K562 (cell line): ENCODE measurements at regions not wholly inside any gene's neighbourhood (a gene's known extent, or its start where the extent isn't known, plus 50 kb on each side); places are given as distances from the start of the nearest gene placed in this dataset.

Experiments
- ATAC-seq: fragments of 200-7000 bp; cut with Tn5 transposase; 3 replicates; pipeline ENCODE4 v1.9.1; 2020; ENCODE audit warnings: moderate library complexity
- BruUV-seq: library from RNA; stranded (reverse); fragments of 400-500 nt; replicated peaks from 2 replicates; lab custom pipeline; 2021; lab: Mats Ljungman, UMichigan
- CTCF ChIA-PET: fragments of 300-600 bp; formaldehyde crosslinking; extraction: SDS; loops from one replicate; lab custom pipeline; 2021; ENCODE audit warnings: low intra/inter-chr PET ratio; lab: Yijun Ruan, JAX
- POLR2A ChIA-PET: fragments of 300-600, 350-650 bp; sonication (Branson Sonifier 250); formaldehyde crosslinking; extraction: SDS; loops from one replicate; lab custom pipeline; 2021; ENCODE audit warnings: antibody characterized with exemption, inconsistent platforms; lab: Yijun Ruan, JAX
- DNase-seq, 4 experiments: peaks; one replicate each; pipeline versions ENCODE4 v3.0.0 to v3.0.0-alpha.2; 2011 to 2018; ENCODE audit warnings: low spot score in 3 of 4, mixed read lengths in 3 of 4; ENCODE audit errors: extremely low read depth in 1 of 4
- FAIRE-seq: peaks from 2 replicates; lab custom pipeline; 2011; peaks lifted over from hg19 to GRCh38; lab: Jason Lieb, UNC
- H2AFZ ChIP-seq: 2 replicates; pipeline ENCODE4 v1.6.0; 2011; ENCODE audit warnings: low read depth, low read length, control low read depth, inconsistent platforms
- H3K27ac ChIP-seq: fragments of 200-600 bp; 3 replicates; pipeline ENCODE4 v1.8.0; 2011; ENCODE audit warnings: low read depth, mild to moderate bottlenecking, control low read depth, inconsistent platforms, low read length, moderate library complexity, mixed read lengths; ENCODE audit errors: extremely low read depth
- H3K27me3 ChIP-seq, 2 experiments: fragments of 300-600 bp in 1 of 2; 2 replicates in 1 of 2; 3 replicates in 1 of 2; pipeline versions ENCODE4 v1.6.0 to v1.8.0; 2011; ENCODE audit warnings: inconsistent platforms in 2 of 2, low read length in 2 of 2, mild to moderate bottlenecking in 1 of 2, mixed read lengths in 1 of 2, moderate library complexity in 1 of 2; ENCODE audit not compliant: control insufficient read depth in 2 of 2, insufficient read depth in 2 of 2
- H3K36me3 ChIP-seq: fragments of 300-600 bp; 3 replicates; pipeline ENCODE4 v1.8.0; 2011; ENCODE audit warnings: mild to moderate bottlenecking, low read length, inconsistent platforms; ENCODE audit not compliant: control insufficient read depth, insufficient read depth
- H3K4me1 ChIP-seq, 2 experiments: fragments of 200-600 bp in 1 of 2; replicated peaks in 1 of 2; 2 replicates in 1 of 2; 3 replicates in 1 of 2; pipeline versions ENCODE4 v1.5.1 to v1.8.0; 2011; ENCODE audit warnings: inconsistent platforms in 2 of 2, low read length in 2 of 2, mild to moderate bottlenecking in 1 of 2, mixed read lengths in 1 of 2, moderate library complexity in 1 of 2; ENCODE audit not compliant: control insufficient read depth in 2 of 2, insufficient read depth in 2 of 2
- H3K4me2 ChIP-seq: 2 replicates; pipeline ENCODE4 v1.6.1; 2011; ENCODE audit warnings: low read length, control low read depth, inconsistent platforms, mixed read lengths; ENCODE audit not compliant: insufficient read depth
- H3K4me3 ChIP-seq: fragments of 200-600 bp; sonication (generic), shearing (Covaris generic); 2 replicates; pipeline ENCODE4 v1.5.1; 2016; ENCODE audit warnings: control low read depth, inconsistent platforms
- H3K79me2 ChIP-seq: fragments of 200-600 bp; 3 replicates; pipeline ENCODE4 v1.8.0; 2011; ENCODE audit warnings: low read length, inconsistent platforms; ENCODE audit not compliant: control insufficient read depth, insufficient read depth
- H3K9ac ChIP-seq, 2 experiments: 2 replicates each; pipeline versions ENCODE4 v1.6.0 to v1.6.1; 2011; ENCODE audit warnings: low read depth in 2 of 2, low read length in 2 of 2, control low read depth in 1 of 2, inconsistent platforms in 1 of 2, mild to moderate bottlenecking in 1 of 2, mixed read lengths in 1 of 2; ENCODE audit not compliant: insufficient read depth in 1 of 2
- H3K9me1 ChIP-seq: one replicate; pipeline ENCODE4 v1.6.0; 2011; ENCODE audit warnings: inconsistent platforms, mild to moderate bottlenecking, low read length, moderate library complexity; ENCODE audit not compliant: control insufficient read depth, insufficient read depth
- H3K9me3 ChIP-seq: replicated peaks from 2 replicates; pipeline ENCODE4 v1.5.1; 2011; ENCODE audit warnings: low read depth, low read length, inconsistent platforms; ENCODE audit not compliant: control insufficient read depth, insufficient read depth
- H4K20me1 ChIP-seq: replicated peaks from 2 replicates; pipeline ENCODE4 v1.6.1; 2011; ENCODE audit warnings: low read length, inconsistent platforms, mixed read lengths; ENCODE audit not compliant: control insufficient read depth, insufficient read depth
- CBFA2T2 ChIP-seq: fragments of 450-650 bp; conservative IDR thresholded peaks from 2 replicates; pipeline ENCODE4 v1.6.1; 2017; ENCODE audit warnings: mild to moderate bottlenecking
- CSDE1 ChIP-seq, 2 experiments: fragments of 450-650 bp; IDR thresholded peaks; 2 replicates each; pipeline ENCODE4 v1.6.1; 2016; ENCODE audit warnings: mild to moderate bottlenecking in 1 of 2
- DDX20 ChIP-seq: fragments of 450-650 bp; IDR thresholded peaks from 2 replicates; pipeline ENCODE4 v1.6.1; 2016; ENCODE audit warnings: missing genetic modification characterization, low read depth, mild to moderate bottlenecking, missing compliant biosample characterization, moderate library complexity
- FIP1L1 ChIP-seq: fragments of 200-400 bp; formaldehyde crosslinking; IDR thresholded peaks from 2 replicates; pipeline ENCODE4 v1.6.1; 2018; ENCODE audit warnings: mild to moderate bottlenecking, low read depth, low read length; ENCODE audit not compliant: poor library complexity, severe bottlenecking
- NCOA1 ChIP-seq: fragments of 450-650 bp; IDR thresholded peaks from 2 replicates; pipeline ENCODE4 v1.6.1; 2016; ENCODE audit warnings: low read depth
- NFE2 ChIP-seq: IDR thresholded peaks from 2 replicates; pipeline ENCODE4 v1.6.1; 2014; ENCODE audit warnings: antibody characterized with exemption, low read depth
- SRSF7 ChIP-seq: fragments of 200-400 bp; formaldehyde crosslinking; optimal IDR thresholded peaks from 2 replicates; pipeline ENCODE3; 2017; ENCODE audit warnings: mild to moderate bottlenecking, low read depth, low read length
- STAT5A ChIP-seq: IDR thresholded peaks from 2 replicates; pipeline ENCODE4 v1.6.1; 2012; ENCODE audit warnings: low read length, inconsistent platforms, borderline replicate concordance
- YY1 ChIP-seq, 3 experiments: IDR thresholded peaks; 2 replicates each; pipeline ENCODE4 v1.6.1; 2011; ENCODE audit warnings: low read length in 2 of 3, mild to moderate bottlenecking in 2 of 3, moderate library complexity in 2 of 3, borderline replicate concordance in 1 of 3, control low read depth in 1 of 3, low read depth in 1 of 3; ENCODE audit not compliant: insufficient read depth in 3 of 3, insufficient replicate concordance in 2 of 3, control insufficient read depth in 1 of 3, insufficient read length in 1 of 3; ENCODE audit errors: extremely low read depth in 1 of 3
- WGBS: fragments of 100-300 bp; shearing (Covaris generic); methylation state at CpG from one replicate; pipeline ENCODE4 v1.1.6; 2016; ENCODE audit warnings: low coverage, mixed read lengths; ENCODE audit not compliant: insufficient coverage; ENCODE audit errors: missing lambda C conversion rate; 5-methylcytosine and 5-hydroxymethylcytosine counted together
- in situ Hi-C: fragments of 300-500 bp; cut with MboI; formaldehyde crosslinking; loops from 4 replicates; pipeline ENCODE4 v1.15.0; 2018; ENCODE audit warnings: inconsistent platforms, mixed read lengths
- intact Hi-C: fragments of 100-400 bp; cut with micrococcal nuclease; formaldehyde crosslinking; loops from 2 replicates; pipeline ENCODE4 v1.14.2; 2022
- TF ChIP-seq, protein P1 (sequence below), 2 experiments: fragments of 450-650 bp; IDR thresholded peaks; 2 replicates each; pipeline ENCODE4 v1.6.1; 2016; ENCODE audit warnings: mild to moderate bottlenecking in 2 of 2, borderline replicate concordance in 1 of 2, low read depth in 1 of 2, moderate library complexity in 1 of 2

- Histone ChIP-seq H3K4me2 (no peak overlapping the region), H3K36me3 (no peaks in the 10 kb centered on the region), H3K9me3 (no peaks in the 10 kb centered on the region), H2AFZ (no peak overlapping the region), H3K9me1 (no peaks in the 10 kb centered on the region), H3K4me3 (no peak overlapping the region), H3K27me3 (no peaks in the 10 kb centered on the region), H3K27ac (no peak overlapping the region), H3K4me1 (no peaks in the 10 kb centered on the region), H4K20me1 (no peaks in the 10 kb centered on the region), H3K79me2 (no peaks in the 10 kb centered on the region), H3K9ac (no peak overlapping the region)
- POLR2A ChIA-PET, result interaction anchor here (0.7 kb wide), 1 partner anchor 1587 kb away, joined by 3 read pairs; no protein-coding TSS in a partner anchor
- no peak for DNase-seq
- ATAC-seq, result no peak
- no peak for FAIRE-seq
- intact Hi-C loops, result no loop called here
- WGBS, result 0% methylated on average over 5 of the region's 5 CpGs
- BruUV-seq, result no TSS peak
- in situ Hi-C loops, result no loop called here
- CTCF ChIA-PET, result no interaction called here
- TF ChIP-seq STAT5A, result no peak
- TF ChIP-seq, protein P1, sequence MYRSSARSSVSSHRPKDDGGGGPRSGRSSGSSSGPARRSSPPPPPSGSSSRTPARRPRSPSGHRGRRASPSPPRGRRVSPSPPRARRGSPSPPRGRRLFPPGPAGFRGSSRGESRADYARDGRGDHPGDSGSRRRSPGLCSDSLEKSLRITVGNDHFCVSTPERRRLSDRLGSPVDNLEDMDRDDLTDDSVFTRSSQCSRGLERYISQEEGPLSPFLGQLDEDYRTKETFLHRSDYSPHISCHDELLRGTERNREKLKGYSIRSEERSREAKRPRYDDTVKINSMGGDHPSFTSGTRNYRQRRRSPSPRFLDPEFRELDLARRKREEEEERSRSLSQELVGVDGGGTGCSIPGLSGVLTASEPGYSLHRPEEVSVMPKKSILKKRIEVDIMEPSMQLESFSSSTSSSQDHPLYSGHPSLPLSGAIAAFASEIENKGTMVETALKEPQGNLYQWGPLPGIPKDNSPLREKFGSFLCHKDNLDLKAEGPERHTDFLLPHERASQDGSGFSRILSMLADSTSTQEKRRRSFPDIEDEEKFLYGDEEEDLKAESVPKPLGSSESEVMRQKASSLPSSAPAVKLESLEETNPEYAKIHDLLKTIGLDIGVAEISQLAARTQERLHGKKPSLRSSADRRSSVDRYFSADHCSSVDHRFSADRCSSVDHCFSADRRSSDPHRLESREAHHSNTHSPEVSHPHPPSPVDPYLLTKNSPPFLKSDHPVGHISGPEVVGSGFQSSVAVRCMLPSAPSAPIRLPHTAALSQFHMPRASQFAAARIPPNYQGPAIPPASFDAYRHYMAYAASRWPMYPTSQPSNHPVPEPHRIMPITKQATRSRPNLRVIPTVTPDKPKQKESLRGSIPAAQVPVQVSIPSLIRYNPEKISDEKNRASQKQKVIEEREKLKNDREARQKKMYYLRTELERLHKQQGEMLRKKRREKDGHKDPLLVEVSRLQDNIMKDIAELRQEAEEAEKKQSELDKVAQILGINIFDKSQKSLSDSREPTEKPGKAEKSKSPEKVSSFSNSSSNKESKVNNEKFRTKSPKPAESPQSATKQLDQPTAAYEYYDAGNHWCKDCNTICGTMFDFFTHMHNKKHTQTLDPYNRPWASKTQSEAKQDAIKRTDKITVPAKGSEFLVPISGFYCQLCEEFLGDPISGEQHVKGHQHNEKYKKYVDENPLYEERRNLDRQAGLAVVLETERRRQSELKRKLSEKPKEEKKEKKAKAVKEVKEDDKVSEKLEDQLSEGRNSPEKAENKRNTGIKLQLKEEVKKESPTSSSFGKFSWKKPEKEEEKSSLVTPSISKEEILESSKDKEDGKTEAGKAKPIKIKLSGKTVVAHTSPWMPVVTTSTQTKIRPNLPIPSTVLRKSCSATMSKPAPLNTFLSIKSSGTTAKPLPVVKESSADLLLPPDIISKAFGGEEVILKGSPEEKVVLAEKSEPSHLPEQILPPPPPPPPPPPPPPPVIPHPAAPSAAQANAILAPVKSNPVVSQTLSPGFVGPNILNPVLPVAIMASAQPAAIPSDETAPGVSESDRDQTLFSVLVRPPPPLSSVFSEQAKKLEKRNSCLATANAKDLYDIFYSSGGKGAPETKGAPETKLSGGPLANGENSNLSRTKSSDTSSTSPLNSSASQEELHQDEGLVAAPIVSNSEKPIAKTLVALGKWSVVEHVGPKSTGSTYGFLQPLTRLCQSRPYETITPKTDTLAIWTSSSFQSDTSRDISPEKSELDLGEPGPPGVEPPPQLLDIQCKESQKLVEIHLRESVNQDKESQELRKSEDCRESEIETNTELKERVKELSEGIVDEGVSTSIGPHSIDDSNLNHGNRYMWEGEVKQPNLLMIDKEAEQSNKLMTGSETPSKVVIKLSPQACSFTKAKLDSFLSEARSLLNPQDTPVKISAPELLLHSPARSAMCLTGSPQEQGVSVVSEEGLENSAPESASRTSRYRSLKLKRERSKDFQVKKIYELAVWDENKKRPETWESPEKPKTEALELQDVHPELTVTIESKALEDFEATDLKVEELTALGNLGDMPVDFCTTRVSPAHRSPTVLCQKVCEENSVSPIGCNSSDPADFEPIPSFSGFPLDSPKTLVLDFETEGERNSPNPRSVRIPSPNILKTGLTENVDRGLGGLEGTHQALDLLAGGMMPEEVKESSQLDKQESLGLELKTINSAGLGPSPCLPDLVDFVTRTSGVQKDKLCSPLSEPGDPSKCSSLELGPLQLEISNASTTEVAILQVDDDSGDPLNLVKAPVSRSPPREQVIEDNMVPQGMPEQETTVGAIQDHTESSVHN (IDR thresholded peaks at IDR 0.05; ENCODE audit: borderline replicate concordance in 1 of 2, low read depth in 1 of 2), result no peak
- TF ChIP-seq NFE2, result no peak
- no peak for TF ChIP-seq FIP1L1
- TF ChIP-seq SRSF7, result no peak
- TF ChIP-seq NCOA1, result no peak
- no peak for TF ChIP-seq CBFA2T2
- TF ChIP-seq CSDE1 (IDR thresholded peaks at IDR 0.05), result no peak
- no peak for TF ChIP-seq DDX20 (tag)
- TF ChIP-seq YY1 (IDR thresholded peaks at IDR 0.05; ENCODE audit: borderline replicate concordance in 1 of 3, control insufficient read depth in 1 of 3, extremely low read depth in 1 of 3, insufficient read depth in 3 of 3, insufficient read length in 1 of 3, insufficient replicate concordance in 2 of 3, low read depth in 1 of 3, low read length in 2 of 3), result no peak
Observed at GRCh38 chr3:8170971-8171508, 330.6 kb upstream of the LMCD1 start.
